H1 (cell line): ENCODE measurements at regions not wholly inside any gene's neighbourhood (a gene's known extent, or its start where the extent isn't known, plus 50 kb on each side); places are given as distances from the start of the nearest gene placed in this dataset.
A peak's percentile ranks its signal among the peaks of the same experiment; 100 is the strongest.

Source experiments
- CTCF ChIA-PET: fragments of 300-600 bp; sonication (Branson Sonifier 250); formaldehyde crosslinking; loops from one replicate; lab custom pipeline; 2021; ENCODE audit not compliant: partially characterized antibody; lab: Charles Lee
- POLR2A ChIA-PET: fragments of 300-600 bp; sonication (Branson Sonifier 250); formaldehyde crosslinking; loops from one replicate; lab custom pipeline; 2021; ENCODE audit warnings: inconsistent platforms; ENCODE audit not compliant: partially characterized antibody; lab: Charles Lee
- DNase-seq, 2 experiments: peaks; one replicate each; pipeline versions ENCODE4 v3.0.0 to v3.0.0-alpha.2; 2010 to 2022; ENCODE audit warnings: low spot score in 2 of 2, low read depth in 1 of 2, mixed read lengths in 1 of 2
- FAIRE-seq: peaks from 2 replicates; lab custom pipeline; 2011; peaks lifted over from hg19 to GRCh38; lab: Jason Lieb, UNC
- H2AFZ ChIP-seq: 2 replicates; pipeline ENCODE4 v1.8.1; 2012; ENCODE audit warnings: low read length, inconsistent platforms
- H2AK5ac ChIP-seq: 2 replicates; pipeline ENCODE4 v1.6.1; 2013; ENCODE audit warnings: low read depth, low read length
- H2BK120ac ChIP-seq: replicated peaks from 2 replicates; pipeline ENCODE3; 2013; ENCODE audit warnings: low read depth, low read length, inconsistent platforms
- H2BK12ac ChIP-seq: 2 replicates; pipeline ENCODE4 v1.6.1; 2013; ENCODE audit warnings: low read depth, low read length
- H2BK15ac ChIP-seq: 2 replicates; pipeline ENCODE4 v1.6.1; 2013; ENCODE audit warnings: low read length
- H2BK20ac ChIP-seq: 2 replicates; pipeline ENCODE4 v1.6.1; 2013; ENCODE audit warnings: low read length
- H2BK5ac ChIP-seq: 2 replicates; pipeline ENCODE4 v1.6.1; 2013; ENCODE audit warnings: low read depth, low read length
- H3K14ac ChIP-seq: 2 replicates; pipeline ENCODE4 v1.6.1; 2013; ENCODE audit warnings: inconsistent platforms; ENCODE audit not compliant: insufficient read length
- H3K18ac ChIP-seq: 2 replicates; pipeline ENCODE4 v1.6.1; 2013; ENCODE audit warnings: low read length; ENCODE audit errors: extremely low read depth
- H3K23ac ChIP-seq: 2 replicates; pipeline ENCODE4 v1.6.1; 2013; ENCODE audit warnings: inconsistent platforms; ENCODE audit not compliant: insufficient read length
- H3K23me2 ChIP-seq: 2 replicates; pipeline ENCODE4 v1.6.1; 2013; ENCODE audit warnings: low read depth, low read length
- H3K27ac ChIP-seq: 2 replicates; pipeline ENCODE4 v1.6.1; 2011; ENCODE audit warnings: low read depth, low read length, inconsistent platforms
- H3K27me3 ChIP-seq, 4 experiments: replicated peaks in 1 of 4; 1 replicate in 1 of 4; 2 replicates in 3 of 4; pipeline versions ENCODE4 v1.6.1 to v1.8.1; 2011 to 2013; ENCODE audit warnings: low read length in 3 of 4, mild to moderate bottlenecking in 3 of 4, inconsistent platforms in 2 of 4, mixed read lengths in 2 of 4, moderate library complexity in 1 of 4; ENCODE audit not compliant: control insufficient read depth in 3 of 4, insufficient read depth in 3 of 4; ENCODE audit errors: extremely low read depth in 1 of 4
- H3K36me3 ChIP-seq, 4 experiments: 2 replicates each; pipeline versions ENCODE4 v1.6.1 to v1.8.1; 2011 to 2013; ENCODE audit warnings: mild to moderate bottlenecking in 4 of 4, low read length in 3 of 4, moderate library complexity in 2 of 4, control low read depth in 1 of 4, inconsistent platforms in 1 of 4; ENCODE audit not compliant: insufficient read depth in 4 of 4, control insufficient read depth in 2 of 4
- H3K4ac ChIP-seq: replicated peaks from 2 replicates; pipeline ENCODE3; 2013; ENCODE audit warnings: low read length, low read depth, mixed read lengths, inconsistent platforms; ENCODE audit not compliant: insufficient read length
- H3K4me1 ChIP-seq, 4 experiments: replicated peaks in 1 of 4; 1 replicate in 1 of 4; 2 replicates in 3 of 4; pipeline versions ENCODE4 v1.6.1 to v1.8.1; 2011 to 2013; ENCODE audit warnings: low read length in 3 of 4, inconsistent platforms in 2 of 4, mixed read lengths in 1 of 4; ENCODE audit not compliant: insufficient read depth in 4 of 4, control insufficient read depth in 3 of 4
- H3K4me2 ChIP-seq, 2 experiments: 2 replicates each; pipeline versions ENCODE4 v1.6.1 to v1.8.1; 2011 to 2013; ENCODE audit warnings: low read depth in 2 of 2, low read length in 2 of 2, control low read depth in 1 of 2, inconsistent platforms in 1 of 2, mild to moderate bottlenecking in 1 of 2; ENCODE audit not compliant: insufficient read depth in 1 of 2
- H3K4me3 ChIP-seq, 4 experiments: fragments of 200-600, 300-600 bp in 1 of 4; sonication (generic), shearing (Covaris generic), sonication (Bioruptor Twin) in 1 of 4; 2 replicates each; pipeline versions ENCODE4 v1.5.1 to v1.8.1; 2011 to 2016; ENCODE audit warnings: low read length in 4 of 4, low read depth in 3 of 4, control low read depth in 2 of 4, inconsistent platforms in 2 of 4, mild to moderate bottlenecking in 2 of 4, mixed read lengths in 1 of 4, moderate library complexity in 1 of 4; ENCODE audit not compliant: insufficient read depth in 2 of 4; ENCODE audit errors: extremely low read depth in 1 of 4
- H3K56ac ChIP-seq: replicated peaks from 2 replicates; pipeline ENCODE3; 2013; ENCODE audit warnings: low read depth, mild to moderate bottlenecking, mixed read lengths, low read length, inconsistent platforms; ENCODE audit not compliant: insufficient read length
- H3K79me1 ChIP-seq: 2 replicates; pipeline ENCODE4 v1.6.1; 2013; ENCODE audit warnings: low read depth, low read length, control low read depth
- H3K79me2 ChIP-seq, 2 experiments: 2 replicates each; pipeline versions ENCODE4 v1.6.1 to v1.8.1; 2012 to 2013; ENCODE audit warnings: low read length in 2 of 2, mild to moderate bottlenecking in 2 of 2, inconsistent platforms in 1 of 2; ENCODE audit not compliant: insufficient read depth in 2 of 2, control insufficient read depth in 1 of 2
- H3K9ac ChIP-seq, 4 experiments: replicated peaks in 1 of 4; 1 replicate in 1 of 4; 2 replicates in 3 of 4; pipeline versions ENCODE4 v1.6.1 to v1.8.1; 2011 to 2013; ENCODE audit warnings: low read depth in 3 of 4, low read length in 3 of 4, control low read depth in 2 of 4, mild to moderate bottlenecking in 2 of 4, moderate library complexity in 2 of 4, inconsistent platforms in 1 of 4; ENCODE audit errors: extremely low read depth in 1 of 4
- H3K9me3 ChIP-seq, 2 experiments: 2 replicates each; pipeline versions ENCODE4 v1.6.1 to v1.8.1; 2012 to 2013; ENCODE audit warnings: mild to moderate bottlenecking in 2 of 2, moderate library complexity in 2 of 2, control low read depth in 1 of 2, inconsistent platforms in 1 of 2, low read depth in 1 of 2, low read length in 1 of 2, mixed read lengths in 1 of 2; ENCODE audit not compliant: insufficient read depth in 2 of 2
- H4K20me1 ChIP-seq, 2 experiments: replicated peaks in 1 of 2; 2 replicates each; pipeline versions ENCODE3 to v1.8.1; 2011 to 2013; ENCODE audit warnings: inconsistent platforms in 2 of 2, low read length in 2 of 2, mild to moderate bottlenecking in 1 of 2; ENCODE audit not compliant: insufficient read depth in 2 of 2, control insufficient read depth in 1 of 2
- H4K5ac ChIP-seq: 2 replicates; pipeline ENCODE4 v1.6.1; 2013; ENCODE audit warnings: low read length, low read depth, mixed read lengths, inconsistent platforms; ENCODE audit not compliant: insufficient read length
- H4K8ac ChIP-seq: 2 replicates; pipeline ENCODE4 v1.8.0; 2013; ENCODE audit warnings: mild to moderate bottlenecking, moderate library complexity, low read length, inconsistent platforms; ENCODE audit not compliant: insufficient read depth; ENCODE audit errors: extremely low read depth
- H4K91ac ChIP-seq: replicated peaks from 2 replicates; pipeline ENCODE3; 2013; ENCODE audit warnings: low read length, mixed read lengths, inconsistent platforms; ENCODE audit not compliant: insufficient read length
- BCL11A ChIP-seq, 2 experiments: IDR thresholded peaks; one replicate each; pipeline ENCODE4 v1.6.1; 2011; ENCODE audit warnings: low read depth in 2 of 2, low read length in 2 of 2, mild to moderate bottlenecking in 2 of 2
- HDAC6 ChIP-seq: IDR thresholded peaks from one replicate; pipeline ENCODE4 v1.7.1; 2012; ENCODE audit warnings: low read depth, mild to moderate bottlenecking, inconsistent platforms, low read length, moderate library complexity
- KDM4A ChIP-seq: IDR thresholded peaks from one replicate; pipeline ENCODE4 v1.7.1; 2012; ENCODE audit warnings: low read depth, mild to moderate bottlenecking, moderate library complexity, low read length, inconsistent platforms; ENCODE audit not compliant: severe bottlenecking
- POU5F1 ChIP-seq: IDR thresholded peaks from 2 replicates; pipeline ENCODE4 v1.6.1; 2011; ENCODE audit warnings: low read depth, mild to moderate bottlenecking, low read length, moderate library complexity
- RAD21 ChIP-seq, 2 experiments: IDR thresholded peaks in 1 of 2; conservative IDR thresholded peaks in 1 of 2; 2 replicates each; pipeline ENCODE4 v1.6.1; 2011; ENCODE audit warnings: low read depth in 2 of 2, low read length in 2 of 2, improper control_type of control experiment in 1 of 2, inconsistent platforms in 1 of 2, mild to moderate bottlenecking in 1 of 2, moderate library complexity in 1 of 2
- SAP30 ChIP-seq: fragments of 300-600 bp; sonication (generic); IDR thresholded peaks from 2 replicates; pipeline ENCODE4 v1.7.1; 2012; ENCODE audit warnings: low read length, moderate library complexity, mild to moderate bottlenecking, inconsistent platforms; ENCODE audit not compliant: insufficient read depth, insufficient replicate concordance
- TEAD4 ChIP-seq: IDR thresholded peaks from 2 replicates; pipeline ENCODE4 v1.6.1; 2012; ENCODE audit warnings: low read depth, low read length, inconsistent platforms, mixed read lengths
- USF2 ChIP-seq: IDR thresholded peaks from 2 replicates; pipeline ENCODE4 v1.6.1; 2011; ENCODE audit warnings: low read length, improper control_type of control experiment
- WGBS, 2 experiments: shearing (Covaris generic) in 1 of 2; methylation state at CpG; one replicate each; pipeline versions ENCODE4 v1.1.6 to v1.1.7; 2013 to 2015; ENCODE audit warnings: low lambda C conversion rate in 2 of 2, mixed read lengths in 2 of 2, inconsistent platforms in 1 of 2, low coverage in 1 of 2, missing lambda C conversion rate in 1 of 2; ENCODE audit not compliant: insufficient replicate concordance in 2 of 2, insufficient coverage in 1 of 2, insufficient read length in 1 of 2; ENCODE audit errors: extremely low coverage in 1 of 2, missing lambda C conversion rate in 1 of 2; 5-methylcytosine and 5-hydroxymethylcytosine counted together

DNA sequence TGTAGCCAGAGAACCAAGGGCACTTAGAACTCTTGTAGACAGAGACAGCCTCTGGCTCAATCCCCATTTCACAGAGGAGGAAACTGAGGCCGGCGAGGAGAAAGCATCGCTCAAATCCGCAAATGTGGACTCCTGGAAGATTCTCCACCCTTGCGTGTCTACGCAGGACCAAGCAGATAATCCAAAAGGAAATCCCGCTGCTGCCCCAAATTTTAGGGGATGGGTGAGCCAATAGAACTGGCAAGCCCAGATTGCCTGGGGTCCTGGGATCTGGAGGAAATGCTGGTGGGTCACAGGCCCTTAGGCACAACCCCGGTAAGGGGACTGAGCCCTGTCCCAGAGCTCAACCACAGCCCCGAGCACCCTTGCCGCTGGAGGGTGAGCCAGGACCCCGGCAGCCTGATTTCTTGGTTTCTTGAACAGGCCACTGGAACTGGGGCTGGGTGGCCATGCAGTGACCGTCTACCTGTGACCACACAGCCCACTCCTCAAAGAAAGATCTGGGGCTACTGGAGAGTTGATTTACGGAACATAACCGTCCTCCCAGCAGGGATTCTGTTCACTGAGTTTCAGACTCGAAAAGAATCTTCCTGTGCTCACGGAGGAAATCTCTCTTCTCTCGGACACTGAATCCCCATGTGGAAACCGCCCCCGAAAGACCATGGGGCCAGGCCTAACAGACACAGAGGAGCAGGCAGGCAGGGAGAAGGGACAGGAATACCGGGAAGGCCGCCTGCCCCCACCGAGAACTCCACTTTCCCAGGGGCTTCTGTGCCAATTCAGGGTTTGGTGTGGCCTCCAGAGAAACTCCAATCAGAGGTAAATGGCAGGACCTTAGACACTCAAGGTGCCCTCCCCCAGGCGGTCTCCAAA lies 238.4 kb downstream of the NPHP4 start:
- H3K23me2 ChIP-seq = no peaks in the 10 kb centered on the region; the same call in 1 of the 2 replicates
- H3K9me3 ChIP-seq = no peaks in the 10 kb centered on the region
- H3K4ac ChIP-seq = no peak overlapping the region
- FAIRE-seq (no peak), DNase-seq (peak in 1 of 2 experiments; percentile 34)
- H2AK5ac ChIP-seq = no peak overlapping the region
- no peak overlapping the region for H2BK5ac ChIP-seq
- peak overlapping the region; percentile 51; the same call in 1 of the 2 replicates for H4K8ac ChIP-seq
- no peak overlapping the region for H2BK120ac ChIP-seq
- no peaks in the 10 kb centered on the region for H3K79me1 ChIP-seq
- no peak overlapping the region for H3K23ac ChIP-seq
- H3K4me1 ChIP-seq = peaks cover 5 to 11% (median 8%) of the 10 kb centered on the region in 4 experiments; a peak in 6 of 7 replicates
- no peak overlapping the region for H2BK15ac ChIP-seq
- H3K14ac ChIP-seq = no peak overlapping the region
- ChIA-PET POLR2A (no interaction called here), CTCF (interaction anchor here (1.3 to 1.4 kb wide), 2 partner anchors 15 to 245 kb away, joined by 3 read pairs; no protein-coding TSS in a partner anchor)
- 91% methylated on average over 20 of the region's 23 CpGs; no CpG with 5 or more reads in 1 of the 2 experiments for WGBS, 2 experiments
- H3K79me2 ChIP-seq = no peaks in the 10 kb centered on the region
- H3K18ac ChIP-seq = no peak overlapping the region
- H2BK20ac ChIP-seq = no peak overlapping the region
- H4K91ac ChIP-seq = no peak overlapping the region
- TF ChIP-seq RAD21 (IDR thresholded peaks at IDR 0.05 in 1 of 2, conservative IDR thresholded peaks at IDR 0.05 in 1 of 2; ENCODE audit: low read depth in 2 of 2, low read length in 2 of 2) = no peak
- no peak for TF ChIP-seq KDM4A
- TF ChIP-seq USF2 = no peak
- TF ChIP-seq SAP30 = no peak
- TF ChIP-seq TEAD4 = no peak
- no peak for TF ChIP-seq BCL11A (IDR thresholded peaks at IDR 0.05; ENCODE audit: low read depth in 2 of 2, low read length in 2 of 2)
- no peak for TF ChIP-seq POU5F1
- no peak for TF ChIP-seq HDAC6
- H3K36me3 ChIP-seq = no peaks in the 10 kb centered on the region
- no peak overlapping the region for H4K5ac ChIP-seq
- H4K20me1 ChIP-seq = no peaks in the 10 kb centered on the region
- no peak overlapping the region for H3K4me2 ChIP-seq
- H3K4me3 ChIP-seq = no peak overlapping the region
- H3K9ac ChIP-seq = no peak overlapping the region
- no peak overlapping the region for H2BK12ac ChIP-seq
- no peaks in the 10 kb centered on the region; a peak in 1 of 7 replicates for H3K27me3 ChIP-seq
- no peak overlapping the region for H3K27ac ChIP-seq
- no peak overlapping the region for H2AFZ ChIP-seq
- no peak overlapping the region for H3K56ac ChIP-seq
